ENCODE measurements at regions not wholly inside any gene's neighbourhood (a gene's known extent, or its start where the extent isn't known, plus 50 kb on each side); places are given as distances from the start of the nearest gene placed in this dataset.

DNA sequence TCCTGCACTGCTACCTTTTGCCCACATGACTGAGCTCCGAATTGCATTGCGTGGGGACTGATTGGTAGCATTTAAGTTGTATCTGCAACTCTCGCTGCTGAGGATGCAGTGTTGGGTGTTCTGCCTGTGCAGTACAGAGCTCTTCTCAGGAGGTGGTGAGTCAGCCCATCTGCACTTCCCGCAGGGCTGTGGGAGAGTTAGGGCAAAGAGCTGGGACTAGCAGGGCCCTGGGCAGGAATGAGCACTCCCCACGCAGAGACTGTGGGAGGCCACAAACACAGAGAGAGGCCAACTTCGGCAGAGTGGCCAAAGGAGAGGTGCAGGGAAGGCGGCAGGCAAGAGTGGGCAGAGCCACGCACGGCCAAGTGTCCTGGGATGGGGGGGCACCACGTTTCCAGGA, 244.7 kb downstream of the SIPA1L2 start:
- FAIRE-seq (no peak), DNase-seq (ENCODE audit: extremely low read depth in 1 of 4, low spot score in 3 of 4) (no peak), ATAC-seq (no peak)
- in situ Hi-C loops (cut with MboI) (no loop called here), intact Hi-C loops (cut with micrococcal nuclease) (no loop called here)
- WGBS (ENCODE audit: insufficient coverage, low coverage, missing lambda C conversion rate): under 1% methylated on average over 10 of the region's 10 CpGs
- no peak overlapping the region for H3K27ac ChIP-seq (ENCODE audit: extremely low read depth, low read depth, low read length)
- no peak overlapping the region for H3K4me3 ChIP-seq
- H3K9me1 ChIP-seq (ENCODE audit: control insufficient read depth, insufficient read depth, low read length): no peaks in the 10 kb centered on the region
- H3K79me2 ChIP-seq (ENCODE audit: control insufficient read depth, insufficient read depth, low read length): no peaks in the 10 kb centered on the region
- H4K20me1 ChIP-seq (replicated peaks; ENCODE audit: control insufficient read depth, insufficient read depth, low read length): no peaks in the 10 kb centered on the region
- H3K27me3 ChIP-seq (ENCODE audit: control insufficient read depth in 2 of 2, insufficient read depth in 2 of 2, low read length in 2 of 2): no peaks in the 10 kb centered on the region; a peak in 1 of 5 replicates
- POLR2A ChIA-PET: no interaction called here
- no peaks in the 10 kb centered on the region for H3K36me3 ChIP-seq (ENCODE audit: control insufficient read depth, insufficient read depth, low read length)
- CTCF ChIA-PET (ENCODE audit: low intra/inter-chr PET ratio): no interaction called here
- no peaks in the 10 kb centered on the region for H3K9me3 ChIP-seq (replicated peaks; ENCODE audit: control insufficient read depth, insufficient read depth, low read depth, low read length)
- no peaks in the 10 kb centered on the region for H3K4me1 ChIP-seq (replicated peaks in 1 of 2; ENCODE audit: control insufficient read depth in 2 of 2, insufficient read depth in 2 of 2, low read length in 2 of 2)
- no peak overlapping the region for H3K4me2 ChIP-seq (ENCODE audit: insufficient read depth, low read length)
- no TSS peak for BruUV-seq (replicated peaks)
- H2AFZ ChIP-seq (ENCODE audit: low read depth, low read length): no peak overlapping the region
- no peak overlapping the region for H3K9ac ChIP-seq (ENCODE audit: insufficient read depth in 1 of 2, low read depth in 2 of 2, low read length in 2 of 2)
- TF ChIP-seq EHMT2 (IDR thresholded peaks at IDR 0.05): no peak
- TF ChIP-seq TAF7 (tag; IDR thresholded peaks at IDR 0.05): no peak
- TF ChIP-seq, protein P1, sequence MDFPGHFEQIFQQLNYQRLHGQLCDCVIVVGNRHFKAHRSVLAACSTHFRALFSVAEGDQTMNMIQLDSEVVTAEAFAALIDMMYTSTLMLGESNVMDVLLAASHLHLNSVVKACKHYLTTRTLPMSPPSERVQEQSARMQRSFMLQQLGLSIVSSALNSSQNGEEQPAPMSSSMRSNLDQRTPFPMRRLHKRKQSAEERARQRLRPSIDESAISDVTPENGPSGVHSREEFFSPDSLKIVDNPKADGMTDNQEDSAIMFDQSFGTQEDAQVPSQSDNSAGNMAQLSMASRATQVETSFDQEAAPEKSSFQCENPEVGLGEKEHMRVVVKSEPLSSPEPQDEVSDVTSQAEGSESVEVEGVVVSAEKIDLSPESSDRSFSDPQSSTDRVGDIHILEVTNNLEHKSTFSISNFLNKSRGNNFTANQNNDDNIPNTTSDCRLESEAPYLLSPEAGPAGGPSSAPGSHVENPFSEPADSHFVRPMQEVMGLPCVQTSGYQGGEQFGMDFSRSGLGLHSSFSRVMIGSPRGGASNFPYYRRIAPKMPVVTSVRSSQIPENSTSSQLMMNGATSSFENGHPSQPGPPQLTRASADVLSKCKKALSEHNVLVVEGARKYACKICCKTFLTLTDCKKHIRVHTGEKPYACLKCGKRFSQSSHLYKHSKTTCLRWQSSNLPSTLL (IDR thresholded peaks at IDR 0.05): no peak
- TF ChIP-seq, protein P2, sequence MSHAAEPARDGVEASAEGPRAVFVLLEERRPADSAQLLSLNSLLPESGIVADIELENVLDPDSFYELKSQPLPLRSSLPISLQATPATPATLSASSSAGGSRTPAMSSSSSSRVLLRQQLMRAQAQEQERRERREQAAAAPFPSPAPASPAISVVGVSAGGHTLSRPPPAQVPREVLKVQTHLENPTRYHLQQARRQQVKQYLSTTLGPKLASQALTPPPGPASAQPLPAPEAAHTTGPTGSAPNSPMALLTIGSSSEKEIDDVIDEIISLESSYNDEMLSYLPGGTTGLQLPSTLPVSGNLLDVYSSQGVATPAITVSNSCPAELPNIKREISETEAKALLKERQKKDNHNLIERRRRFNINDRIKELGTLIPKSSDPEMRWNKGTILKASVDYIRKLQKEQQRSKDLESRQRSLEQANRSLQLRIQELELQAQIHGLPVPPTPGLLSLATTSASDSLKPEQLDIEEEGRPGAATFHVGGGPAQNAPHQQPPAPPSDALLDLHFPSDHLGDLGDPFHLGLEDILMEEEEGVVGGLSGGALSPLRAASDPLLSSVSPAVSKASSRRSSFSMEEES (CRISPR knock-in tag; IDR thresholded peaks at IDR 0.05): no peak
- TF ChIP-seq, protein P3, sequence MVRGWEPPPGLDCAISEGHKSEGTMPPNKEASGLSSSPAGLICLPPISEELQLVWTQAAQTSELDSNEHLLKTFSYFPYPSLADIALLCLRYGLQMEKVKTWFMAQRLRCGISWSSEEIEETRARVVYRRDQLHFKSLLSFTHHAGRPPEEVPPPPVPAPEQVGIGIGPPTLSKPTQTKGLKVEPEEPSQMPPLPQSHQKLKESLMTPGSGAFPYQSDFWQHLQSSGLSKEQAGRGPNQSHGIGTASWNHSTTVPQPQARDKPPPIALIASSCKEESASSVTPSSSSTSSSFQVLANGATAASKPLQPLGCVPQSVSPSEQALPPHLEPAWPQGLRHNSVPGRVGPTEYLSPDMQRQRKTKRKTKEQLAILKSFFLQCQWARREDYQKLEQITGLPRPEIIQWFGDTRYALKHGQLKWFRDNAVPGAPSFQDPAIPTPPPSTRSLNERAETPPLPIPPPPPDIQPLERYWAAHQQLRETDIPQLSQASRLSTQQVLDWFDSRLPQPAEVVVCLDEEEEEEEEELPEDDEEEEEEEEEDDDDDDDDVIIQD (CRISPR knock-in tag; IDR thresholded peaks at IDR 0.05): no peak
- TF ChIP-seq, protein P4, sequence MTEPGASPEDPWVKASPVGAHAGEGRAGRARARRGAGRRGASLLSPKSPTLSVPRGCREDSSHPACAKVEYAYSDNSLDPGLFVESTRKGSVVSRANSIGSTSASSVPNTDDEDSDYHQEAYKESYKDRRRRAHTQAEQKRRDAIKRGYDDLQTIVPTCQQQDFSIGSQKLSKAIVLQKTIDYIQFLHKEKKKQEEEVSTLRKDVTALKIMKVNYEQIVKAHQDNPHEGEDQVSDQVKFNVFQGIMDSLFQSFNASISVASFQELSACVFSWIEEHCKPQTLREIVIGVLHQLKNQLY (CRISPR knock-in tag; conservative IDR thresholded peaks at IDR 0.05): no peak
- no peak for TF ChIP-seq HMGN3 (IDR thresholded peaks at IDR 0.05; ENCODE audit: borderline replicate concordance, extremely low read depth, insufficient read length, low read depth, low read length)
- TF ChIP-seq FOXK1 (CRISPR knock-in tag; IDR thresholded peaks at IDR 0.05; ENCODE audit: borderline replicate concordance): no peak
- no peak for TF ChIP-seq PML (IDR thresholded peaks at IDR 0.05; ENCODE audit: low read length)
- TF ChIP-seq DMBX1 (CRISPR knock-in tag; IDR thresholded peaks at IDR 0.05; ENCODE audit: borderline replicate concordance): no peak
- no peak for TF ChIP-seq ZNF507 (tag; conservative IDR thresholded peaks at IDR 0.05)
- no peak for TF ChIP-seq ASH1L (IDR thresholded peaks at IDR 0.05; ENCODE audit: borderline replicate concordance, low read depth, partially characterized antibody)

Data from K562 (cell line).